SK-N-MC (cell line): ENCODE measurements at regions not wholly inside any gene's neighbourhood (a gene's known extent, or its start where the extent isn't known, plus 50 kb on each side); places are given as distances from the start of the nearest gene placed in this dataset.

Source experiments
- EZH2 ChIP-seq: fragments of 200-600 bp; sonication (generic); IDR thresholded peaks from one replicate; pipeline ENCODE4 v1.6.1; 2017; ENCODE audit warnings: antibody characterized with exemption
- POLR2AphosphoS5 ChIP-seq: IDR thresholded peaks from 2 replicates; pipeline ENCODE4 v1.6.1; 2012; ENCODE audit warnings: mild to moderate bottlenecking, low read depth, low read length, borderline replicate concordance

DNA sequence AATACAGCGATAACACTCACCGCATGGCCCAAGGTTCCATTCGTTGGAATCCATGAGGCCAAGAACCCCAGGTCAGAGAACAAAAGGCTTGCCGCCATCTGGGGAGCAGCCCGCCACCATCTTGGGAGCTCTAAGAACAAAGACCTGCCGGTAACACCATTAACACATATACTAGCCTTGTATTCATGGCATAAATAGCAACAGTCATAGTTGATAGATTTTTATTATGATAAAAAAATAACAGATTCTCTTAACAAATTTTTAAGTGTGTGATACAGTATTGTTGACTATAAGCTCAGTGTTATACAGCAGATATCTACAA lies 309.4 kb downstream of the GLUD2 start:
- TF ChIP-seq POLR2AphosphoS5 (no peak), EZH2 (no peak)
